Neural cell (in vitro differentiated cells): ENCODE measurements at regions not wholly inside any gene's neighbourhood (a gene's known extent, or its start where the extent isn't known, plus 50 kb on each side); places are given as distances from the start of the nearest gene placed in this dataset.

ENCODE experiments used
- H2AFZ ChIP-seq: fragments of 200-600, 300-800 bp; sonication (generic), shearing (Covaris generic); 2 replicates; pipeline ENCODE4 v1.6.0; 2014; ENCODE audit warnings: low read depth, mild to moderate bottlenecking, antibody characterized with exemption, low read length, moderate library complexity
- H3F3A ChIP-seq: fragments of 200-600 bp; shearing (Covaris generic); 2 replicates; pipeline ENCODE4 v1.6.1; 2016; ENCODE audit warnings: mild to moderate bottlenecking, moderate library complexity, mixed read lengths, antibody characterized with exemption, low read length; ENCODE audit not compliant: insufficient read depth, poor library complexity, severe bottlenecking
- H3K27ac ChIP-seq: fragments of 200-600, 300-800 bp; sonication (generic), shearing (Covaris generic); 2 replicates; pipeline ENCODE4 v1.5.1; 2014; ENCODE audit warnings: mild to moderate bottlenecking, low read length, moderate library complexity
- H3K27me3 ChIP-seq: fragments of 300-800, 200-600 bp; sonication (generic), shearing (Covaris generic); 2 replicates; pipeline ENCODE4 v1.6.0; 2014; ENCODE audit warnings: mild to moderate bottlenecking, low read depth, low read length, moderate library complexity; ENCODE audit not compliant: insufficient read depth
- H3K36me3 ChIP-seq: fragments of 300-800, 200-600 bp; sonication (generic), shearing (Covaris generic); 2 replicates; pipeline ENCODE4 v1.5.1; 2014; ENCODE audit warnings: mild to moderate bottlenecking, antibody characterized with exemption, low read length, moderate library complexity; ENCODE audit not compliant: insufficient read depth
- H3K4me2 ChIP-seq: fragments of 300-800, 200-600 bp; sonication (generic), shearing (Covaris generic); 2 replicates; pipeline ENCODE4 v1.6.0; 2014; ENCODE audit warnings: mild to moderate bottlenecking, low read length
- H3K4me3 ChIP-seq: fragments of 300-800, 200-600 bp; sonication (generic), shearing (Covaris generic); 2 replicates; pipeline ENCODE4 v1.5.1; 2014; ENCODE audit warnings: mild to moderate bottlenecking, low read length, moderate library complexity
- H3K79me2 ChIP-seq: fragments of 200-600 bp; shearing (Covaris generic); replicated peaks from 2 replicates; pipeline ENCODE4 v1.6.0; 2014; ENCODE audit warnings: mild to moderate bottlenecking, low read length, moderate library complexity; ENCODE audit not compliant: insufficient read depth
- H3K9ac ChIP-seq: fragments of 300-800, 200-600 bp; sonication (generic), shearing (Covaris generic); 2 replicates; pipeline ENCODE4 v1.6.1; 2016; ENCODE audit warnings: mild to moderate bottlenecking, low read length, mixed read lengths
- H3K9me2 ChIP-seq: fragments of 200-600 bp; shearing (Covaris generic); 2 replicates; pipeline ENCODE4 v1.6.1; 2016; ENCODE audit warnings: mild to moderate bottlenecking, low read length, mixed read lengths; ENCODE audit not compliant: insufficient read depth
- H3K9me3 ChIP-seq: fragments of 200-600, 300-800 bp; sonication (generic), shearing (Covaris generic); 2 replicates; pipeline ENCODE4 v1.6.1; 2016; ENCODE audit warnings: mild to moderate bottlenecking, mixed run types, low read length, moderate library complexity, mixed read lengths
- H4K20me1 ChIP-seq: fragments of 200-600 bp; shearing (Covaris generic); 2 replicates; pipeline ENCODE4 v1.6.1; 2016; ENCODE audit warnings: mild to moderate bottlenecking, mixed run types; ENCODE audit not compliant: insufficient read depth
- EP300 ChIP-seq: fragments of 450-650 bp; conservative IDR thresholded peaks from 2 replicates; pipeline ENCODE4 v1.6.1; 2014; ENCODE audit warnings: antibody characterized with exemption, mild to moderate bottlenecking, moderate library complexity; ENCODE audit not compliant: poor library complexity, severe bottlenecking
- EZH2 ChIP-seq: fragments of 200-600, 300-800 bp; shearing (Covaris generic), sonication (generic); IDR thresholded peaks from 2 replicates; pipeline ENCODE4 v1.6.1; 2014; ENCODE audit warnings: antibody characterized with exemption, low read length, borderline replicate concordance, mild to moderate bottlenecking; ENCODE audit not compliant: insufficient read depth, poor library complexity, severe bottlenecking
- MXI1 ChIP-seq: fragments of 450-650 bp; conservative IDR thresholded peaks from 2 replicates; pipeline ENCODE4 v1.6.1; 2014; ENCODE audit warnings: antibody characterized with exemption, mild to moderate bottlenecking; ENCODE audit not compliant: poor library complexity, severe bottlenecking
- POLR2AphosphoS5 ChIP-seq: IDR thresholded peaks from 2 replicates; pipeline ENCODE4 v1.6.1; 2012
- RAD21 ChIP-seq: fragments of 450-650 bp; conservative IDR thresholded peaks from 2 replicates; pipeline ENCODE4 v1.6.1; 2014; ENCODE audit warnings: antibody characterized with exemption, mild to moderate bottlenecking, moderate library complexity
- SMC3 ChIP-seq: fragments of 450-650 bp; conservative IDR thresholded peaks from 2 replicates; pipeline ENCODE4 v1.6.1; 2014; ENCODE audit warnings: antibody characterized with exemption, mild to moderate bottlenecking, moderate library complexity; ENCODE audit not compliant: poor library complexity
- TAF1 ChIP-seq: IDR thresholded peaks from 2 replicates; pipeline ENCODE4 v1.6.1; 2012; ENCODE audit warnings: low read depth
- TF ChIP-seq, protein P1 (sequence below): IDR thresholded peaks from 2 replicates; pipeline ENCODE4 v1.6.1; 2012; ENCODE audit warnings: borderline replicate concordance
- TF ChIP-seq, protein P2 (sequence below): fragments of 450-650 bp; IDR thresholded peaks from 2 replicates; pipeline ENCODE4 v1.5.1; 2014; ENCODE audit warnings: antibody characterized with exemption, mild to moderate bottlenecking, moderate library complexity; ENCODE audit not compliant: poor library complexity, severe bottlenecking

DNA sequence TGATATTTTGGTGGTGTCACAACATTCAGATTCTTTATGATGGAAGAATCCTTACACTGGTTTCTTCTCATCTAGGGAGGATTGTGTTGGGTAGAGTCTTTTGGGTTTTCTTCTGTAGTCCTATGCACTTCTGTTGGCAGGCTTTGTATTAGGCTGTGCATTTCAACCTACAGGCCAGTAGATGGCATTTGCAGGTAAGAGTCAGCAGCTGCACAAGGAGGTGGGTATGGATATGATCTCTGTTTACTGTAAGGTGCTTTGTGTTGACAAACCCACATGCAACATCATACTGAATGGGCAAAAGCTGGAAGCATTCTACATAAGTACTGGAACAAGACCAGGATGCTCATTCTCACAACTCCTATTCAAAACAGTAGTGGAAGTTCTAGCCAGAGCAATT is 656.8 kb downstream of the METTL4 start:
- Histone ChIP-seq H3K79me2 (no peaks in the 10 kb centered on the region), H3K36me3 (no peaks in the 10 kb centered on the region), H3K9me3 (no peaks in the 10 kb centered on the region), H3K27me3 (no peaks in the 10 kb centered on the region), H3K9me2 (no peaks in the 10 kb centered on the region), H3K4me2 (no peak overlapping the region), H3K27ac (no peak overlapping the region), H3K9ac (no peak overlapping the region), H3F3A (no peaks in the 10 kb centered on the region), H3K4me3 (no peak overlapping the region), H4K20me1 (no peaks in the 10 kb centered on the region), H2AFZ (no peak overlapping the region)
- TF ChIP-seq EP300 (no peak), TAF1 (no peak), POLR2AphosphoS5 (no peak), MXI1 (no peak), RAD21 (no peak), EZH2 (no peak), SMC3 (no peak)
- TF ChIP-seq, protein P1, sequence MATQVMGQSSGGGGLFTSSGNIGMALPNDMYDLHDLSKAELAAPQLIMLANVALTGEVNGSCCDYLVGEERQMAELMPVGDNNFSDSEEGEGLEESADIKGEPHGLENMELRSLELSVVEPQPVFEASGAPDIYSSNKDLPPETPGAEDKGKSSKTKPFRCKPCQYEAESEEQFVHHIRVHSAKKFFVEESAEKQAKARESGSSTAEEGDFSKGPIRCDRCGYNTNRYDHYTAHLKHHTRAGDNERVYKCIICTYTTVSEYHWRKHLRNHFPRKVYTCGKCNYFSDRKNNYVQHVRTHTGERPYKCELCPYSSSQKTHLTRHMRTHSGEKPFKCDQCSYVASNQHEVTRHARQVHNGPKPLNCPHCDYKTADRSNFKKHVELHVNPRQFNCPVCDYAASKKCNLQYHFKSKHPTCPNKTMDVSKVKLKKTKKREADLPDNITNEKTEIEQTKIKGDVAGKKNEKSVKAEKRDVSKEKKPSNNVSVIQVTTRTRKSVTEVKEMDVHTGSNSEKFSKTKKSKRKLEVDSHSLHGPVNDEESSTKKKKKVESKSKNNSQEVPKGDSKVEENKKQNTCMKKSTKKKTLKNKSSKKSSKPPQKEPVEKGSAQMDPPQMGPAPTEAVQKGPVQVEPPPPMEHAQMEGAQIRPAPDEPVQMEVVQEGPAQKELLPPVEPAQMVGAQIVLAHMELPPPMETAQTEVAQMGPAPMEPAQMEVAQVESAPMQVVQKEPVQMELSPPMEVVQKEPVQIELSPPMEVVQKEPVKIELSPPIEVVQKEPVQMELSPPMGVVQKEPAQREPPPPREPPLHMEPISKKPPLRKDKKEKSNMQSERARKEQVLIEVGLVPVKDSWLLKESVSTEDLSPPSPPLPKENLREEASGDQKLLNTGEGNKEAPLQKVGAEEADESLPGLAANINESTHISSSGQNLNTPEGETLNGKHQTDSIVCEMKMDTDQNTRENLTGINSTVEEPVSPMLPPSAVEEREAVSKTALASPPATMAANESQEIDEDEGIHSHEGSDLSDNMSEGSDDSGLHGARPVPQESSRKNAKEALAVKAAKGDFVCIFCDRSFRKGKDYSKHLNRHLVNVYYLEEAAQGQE: no peak
- TF ChIP-seq, protein P2, sequence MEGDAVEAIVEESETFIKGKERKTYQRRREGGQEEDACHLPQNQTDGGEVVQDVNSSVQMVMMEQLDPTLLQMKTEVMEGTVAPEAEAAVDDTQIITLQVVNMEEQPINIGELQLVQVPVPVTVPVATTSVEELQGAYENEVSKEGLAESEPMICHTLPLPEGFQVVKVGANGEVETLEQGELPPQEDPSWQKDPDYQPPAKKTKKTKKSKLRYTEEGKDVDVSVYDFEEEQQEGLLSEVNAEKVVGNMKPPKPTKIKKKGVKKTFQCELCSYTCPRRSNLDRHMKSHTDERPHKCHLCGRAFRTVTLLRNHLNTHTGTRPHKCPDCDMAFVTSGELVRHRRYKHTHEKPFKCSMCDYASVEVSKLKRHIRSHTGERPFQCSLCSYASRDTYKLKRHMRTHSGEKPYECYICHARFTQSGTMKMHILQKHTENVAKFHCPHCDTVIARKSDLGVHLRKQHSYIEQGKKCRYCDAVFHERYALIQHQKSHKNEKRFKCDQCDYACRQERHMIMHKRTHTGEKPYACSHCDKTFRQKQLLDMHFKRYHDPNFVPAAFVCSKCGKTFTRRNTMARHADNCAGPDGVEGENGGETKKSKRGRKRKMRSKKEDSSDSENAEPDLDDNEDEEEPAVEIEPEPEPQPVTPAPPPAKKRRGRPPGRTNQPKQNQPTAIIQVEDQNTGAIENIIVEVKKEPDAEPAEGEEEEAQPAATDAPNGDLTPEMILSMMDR: no peak

DNA sequence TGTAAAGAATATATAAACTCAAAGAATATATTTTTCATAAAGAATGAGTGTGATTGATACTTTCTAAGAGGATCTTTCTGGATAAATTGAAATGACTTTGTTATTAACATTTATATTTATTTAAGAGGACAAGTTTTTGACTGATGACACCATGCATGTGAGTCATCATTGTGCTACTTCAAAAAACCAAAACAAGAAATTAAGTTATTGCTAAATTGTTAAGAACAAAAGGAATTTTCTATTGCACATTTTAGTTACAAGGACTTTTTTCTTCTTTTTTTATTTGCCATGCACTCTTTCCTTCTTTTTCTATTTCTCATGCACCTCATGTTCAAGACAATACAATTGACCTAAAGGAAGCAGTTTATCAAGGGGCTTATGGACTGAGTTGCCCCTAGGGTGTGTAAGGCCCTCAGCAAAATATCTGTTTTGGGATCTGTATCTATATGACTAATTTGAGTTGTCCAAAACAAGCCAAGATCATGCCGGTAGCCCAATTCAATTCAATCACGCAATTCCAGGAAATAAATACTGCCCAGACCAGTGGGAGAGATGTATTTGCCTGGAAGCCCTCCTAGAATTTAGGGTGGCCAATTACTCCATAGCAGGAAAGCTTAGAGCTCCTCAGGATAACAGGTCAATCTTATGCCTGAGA is 654.3 kb downstream of the METTL4 start:
- no peak overlapping the region for H3K4me3 ChIP-seq
- no peaks in the 10 kb centered on the region for H3K79me2 ChIP-seq
- H3K9me3 ChIP-seq: no peaks in the 10 kb centered on the region
- H3F3A ChIP-seq: no peaks in the 10 kb centered on the region
- H3K36me3 ChIP-seq: no peaks in the 10 kb centered on the region
- H3K9ac ChIP-seq: no peak overlapping the region
- no peaks in the 10 kb centered on the region for H4K20me1 ChIP-seq
- H3K9me2 ChIP-seq: no peaks in the 10 kb centered on the region
- no peak overlapping the region for H3K27ac ChIP-seq
- no peak overlapping the region for H3K4me2 ChIP-seq
- TF ChIP-seq RAD21 (no peak), TAF1 (no peak), SMC3 (no peak), POLR2AphosphoS5 (no peak), EZH2 (no peak), MXI1 (no peak), EP300 (no peak)
- TF ChIP-seq, protein P1: no peak
- TF ChIP-seq, protein P2: no peak
- H2AFZ ChIP-seq: no peak overlapping the region
- no peaks in the 10 kb centered on the region for H3K27me3 ChIP-seq
